H1 (cell line): ENCODE measurements at regions not wholly inside any gene's neighbourhood (a gene's known extent, or its start where the extent isn't known, plus 50 kb on each side); places are given as distances from the start of the nearest gene placed in this dataset.

Experiments
- CTCF ChIA-PET: fragments of 300-600 bp; sonication (Branson Sonifier 250); formaldehyde crosslinking; loops from one replicate; lab custom pipeline; 2021; ENCODE audit not compliant: partially characterized antibody; lab: Charles Lee
- POLR2A ChIA-PET: fragments of 300-600 bp; sonication (Branson Sonifier 250); formaldehyde crosslinking; loops from one replicate; lab custom pipeline; 2021; ENCODE audit warnings: inconsistent platforms; ENCODE audit not compliant: partially characterized antibody; lab: Charles Lee
- DNase-seq, 2 experiments: peaks; one replicate each; pipeline versions ENCODE4 v3.0.0 to v3.0.0-alpha.2; 2010 to 2022; ENCODE audit warnings: low spot score in 2 of 2, low read depth in 1 of 2, mixed read lengths in 1 of 2
- FAIRE-seq: peaks from 2 replicates; lab custom pipeline; 2011; peaks lifted over from hg19 to GRCh38; lab: Jason Lieb, UNC
- H2AFZ ChIP-seq: 2 replicates; pipeline ENCODE4 v1.8.1; 2012; ENCODE audit warnings: low read length, inconsistent platforms
- H2AK5ac ChIP-seq: 2 replicates; pipeline ENCODE4 v1.6.1; 2013; ENCODE audit warnings: low read depth, low read length
- H2BK120ac ChIP-seq: replicated peaks from 2 replicates; pipeline ENCODE3; 2013; ENCODE audit warnings: low read depth, low read length, inconsistent platforms
- H2BK12ac ChIP-seq: 2 replicates; pipeline ENCODE4 v1.6.1; 2013; ENCODE audit warnings: low read depth, low read length
- H2BK15ac ChIP-seq: 2 replicates; pipeline ENCODE4 v1.6.1; 2013; ENCODE audit warnings: low read length
- H2BK20ac ChIP-seq: 2 replicates; pipeline ENCODE4 v1.6.1; 2013; ENCODE audit warnings: low read length
- H2BK5ac ChIP-seq: 2 replicates; pipeline ENCODE4 v1.6.1; 2013; ENCODE audit warnings: low read depth, low read length
- H3K14ac ChIP-seq: 2 replicates; pipeline ENCODE4 v1.6.1; 2013; ENCODE audit warnings: inconsistent platforms; ENCODE audit not compliant: insufficient read length
- H3K18ac ChIP-seq: 2 replicates; pipeline ENCODE4 v1.6.1; 2013; ENCODE audit warnings: low read length; ENCODE audit errors: extremely low read depth
- H3K23ac ChIP-seq: 2 replicates; pipeline ENCODE4 v1.6.1; 2013; ENCODE audit warnings: inconsistent platforms; ENCODE audit not compliant: insufficient read length
- H3K23me2 ChIP-seq: 2 replicates; pipeline ENCODE4 v1.6.1; 2013; ENCODE audit warnings: low read depth, low read length
- H3K27ac ChIP-seq: 2 replicates; pipeline ENCODE4 v1.6.1; 2011; ENCODE audit warnings: low read depth, low read length, inconsistent platforms
- H3K27me3 ChIP-seq, 4 experiments: replicated peaks in 1 of 4; 1 replicate in 1 of 4; 2 replicates in 3 of 4; pipeline versions ENCODE4 v1.6.1 to v1.8.1; 2011 to 2013; ENCODE audit warnings: low read length in 3 of 4, mild to moderate bottlenecking in 3 of 4, inconsistent platforms in 2 of 4, mixed read lengths in 2 of 4, moderate library complexity in 1 of 4; ENCODE audit not compliant: control insufficient read depth in 3 of 4, insufficient read depth in 3 of 4; ENCODE audit errors: extremely low read depth in 1 of 4
- H3K36me3 ChIP-seq, 4 experiments: 2 replicates each; pipeline versions ENCODE4 v1.6.1 to v1.8.1; 2011 to 2013; ENCODE audit warnings: mild to moderate bottlenecking in 4 of 4, low read length in 3 of 4, moderate library complexity in 2 of 4, control low read depth in 1 of 4, inconsistent platforms in 1 of 4; ENCODE audit not compliant: insufficient read depth in 4 of 4, control insufficient read depth in 2 of 4
- H3K4ac ChIP-seq: replicated peaks from 2 replicates; pipeline ENCODE3; 2013; ENCODE audit warnings: low read length, low read depth, mixed read lengths, inconsistent platforms; ENCODE audit not compliant: insufficient read length
- H3K4me1 ChIP-seq, 4 experiments: replicated peaks in 1 of 4; 1 replicate in 1 of 4; 2 replicates in 3 of 4; pipeline versions ENCODE4 v1.6.1 to v1.8.1; 2011 to 2013; ENCODE audit warnings: low read length in 3 of 4, inconsistent platforms in 2 of 4, mixed read lengths in 1 of 4; ENCODE audit not compliant: insufficient read depth in 4 of 4, control insufficient read depth in 3 of 4
- H3K4me2 ChIP-seq, 2 experiments: 2 replicates each; pipeline versions ENCODE4 v1.6.1 to v1.8.1; 2011 to 2013; ENCODE audit warnings: low read depth in 2 of 2, low read length in 2 of 2, control low read depth in 1 of 2, inconsistent platforms in 1 of 2, mild to moderate bottlenecking in 1 of 2; ENCODE audit not compliant: insufficient read depth in 1 of 2
- H3K4me3 ChIP-seq, 4 experiments: fragments of 200-600, 300-600 bp in 1 of 4; sonication (generic), shearing (Covaris generic), sonication (Bioruptor Twin) in 1 of 4; 2 replicates each; pipeline versions ENCODE4 v1.5.1 to v1.8.1; 2011 to 2016; ENCODE audit warnings: low read length in 4 of 4, low read depth in 3 of 4, control low read depth in 2 of 4, inconsistent platforms in 2 of 4, mild to moderate bottlenecking in 2 of 4, mixed read lengths in 1 of 4, moderate library complexity in 1 of 4; ENCODE audit not compliant: insufficient read depth in 2 of 4; ENCODE audit errors: extremely low read depth in 1 of 4
- H3K56ac ChIP-seq: replicated peaks from 2 replicates; pipeline ENCODE3; 2013; ENCODE audit warnings: low read depth, mild to moderate bottlenecking, mixed read lengths, low read length, inconsistent platforms; ENCODE audit not compliant: insufficient read length
- H3K79me1 ChIP-seq: 2 replicates; pipeline ENCODE4 v1.6.1; 2013; ENCODE audit warnings: low read depth, low read length, control low read depth
- H3K79me2 ChIP-seq, 2 experiments: 2 replicates each; pipeline versions ENCODE4 v1.6.1 to v1.8.1; 2012 to 2013; ENCODE audit warnings: low read length in 2 of 2, mild to moderate bottlenecking in 2 of 2, inconsistent platforms in 1 of 2; ENCODE audit not compliant: insufficient read depth in 2 of 2, control insufficient read depth in 1 of 2
- H3K9ac ChIP-seq, 4 experiments: replicated peaks in 1 of 4; 1 replicate in 1 of 4; 2 replicates in 3 of 4; pipeline versions ENCODE4 v1.6.1 to v1.8.1; 2011 to 2013; ENCODE audit warnings: low read depth in 3 of 4, low read length in 3 of 4, control low read depth in 2 of 4, mild to moderate bottlenecking in 2 of 4, moderate library complexity in 2 of 4, inconsistent platforms in 1 of 4; ENCODE audit errors: extremely low read depth in 1 of 4
- H3K9me3 ChIP-seq, 2 experiments: 2 replicates each; pipeline versions ENCODE4 v1.6.1 to v1.8.1; 2012 to 2013; ENCODE audit warnings: mild to moderate bottlenecking in 2 of 2, moderate library complexity in 2 of 2, control low read depth in 1 of 2, inconsistent platforms in 1 of 2, low read depth in 1 of 2, low read length in 1 of 2, mixed read lengths in 1 of 2; ENCODE audit not compliant: insufficient read depth in 2 of 2
- H4K20me1 ChIP-seq, 2 experiments: replicated peaks in 1 of 2; 2 replicates each; pipeline versions ENCODE3 to v1.8.1; 2011 to 2013; ENCODE audit warnings: inconsistent platforms in 2 of 2, low read length in 2 of 2, mild to moderate bottlenecking in 1 of 2; ENCODE audit not compliant: insufficient read depth in 2 of 2, control insufficient read depth in 1 of 2
- H4K5ac ChIP-seq: 2 replicates; pipeline ENCODE4 v1.6.1; 2013; ENCODE audit warnings: low read length, low read depth, mixed read lengths, inconsistent platforms; ENCODE audit not compliant: insufficient read length
- H4K8ac ChIP-seq: 2 replicates; pipeline ENCODE4 v1.8.0; 2013; ENCODE audit warnings: mild to moderate bottlenecking, moderate library complexity, low read length, inconsistent platforms; ENCODE audit not compliant: insufficient read depth; ENCODE audit errors: extremely low read depth
- H4K91ac ChIP-seq: replicated peaks from 2 replicates; pipeline ENCODE3; 2013; ENCODE audit warnings: low read length, mixed read lengths, inconsistent platforms; ENCODE audit not compliant: insufficient read length
- JUN ChIP-seq: IDR thresholded peaks from 2 replicates; pipeline ENCODE4 v1.6.1; 2011; ENCODE audit warnings: low read depth, mild to moderate bottlenecking, improper control_type of control experiment, low read length
- SIN3A ChIP-seq, 2 experiments: IDR thresholded peaks in 1 of 2; conservative IDR thresholded peaks in 1 of 2; 2 replicates each; pipeline ENCODE4 v1.6.1; 2011 to 2012; ENCODE audit warnings: low read length in 2 of 2, improper control_type of control experiment in 1 of 2, low read depth in 1 of 2, mild to moderate bottlenecking in 1 of 2
- SIRT6 ChIP-seq: IDR thresholded peaks from one replicate; pipeline ENCODE4 v1.7.1; 2012; ENCODE audit warnings: low read length, inconsistent platforms
- SP4 ChIP-seq: IDR thresholded peaks from 2 replicates; pipeline ENCODE4 v1.6.1; 2012; ENCODE audit warnings: low read length, inconsistent platforms
- TAF1 ChIP-seq: IDR thresholded peaks from 2 replicates; pipeline ENCODE4 v1.6.1; 2011; ENCODE audit warnings: mild to moderate bottlenecking, low read depth, low read length
- TCF12 ChIP-seq: IDR thresholded peaks from 2 replicates; pipeline ENCODE4 v1.6.1; 2011; ENCODE audit warnings: low read depth, mild to moderate bottlenecking, low read length
- WGBS, 2 experiments: shearing (Covaris generic) in 1 of 2; methylation state at CpG; one replicate each; pipeline versions ENCODE4 v1.1.6 to v1.1.7; 2013 to 2015; ENCODE audit warnings: low lambda C conversion rate in 2 of 2, mixed read lengths in 2 of 2, inconsistent platforms in 1 of 2, low coverage in 1 of 2, missing lambda C conversion rate in 1 of 2; ENCODE audit not compliant: insufficient replicate concordance in 2 of 2, insufficient coverage in 1 of 2, insufficient read length in 1 of 2; ENCODE audit errors: extremely low coverage in 1 of 2, missing lambda C conversion rate in 1 of 2; 5-methylcytosine and 5-hydroxymethylcytosine counted together

DNA sequence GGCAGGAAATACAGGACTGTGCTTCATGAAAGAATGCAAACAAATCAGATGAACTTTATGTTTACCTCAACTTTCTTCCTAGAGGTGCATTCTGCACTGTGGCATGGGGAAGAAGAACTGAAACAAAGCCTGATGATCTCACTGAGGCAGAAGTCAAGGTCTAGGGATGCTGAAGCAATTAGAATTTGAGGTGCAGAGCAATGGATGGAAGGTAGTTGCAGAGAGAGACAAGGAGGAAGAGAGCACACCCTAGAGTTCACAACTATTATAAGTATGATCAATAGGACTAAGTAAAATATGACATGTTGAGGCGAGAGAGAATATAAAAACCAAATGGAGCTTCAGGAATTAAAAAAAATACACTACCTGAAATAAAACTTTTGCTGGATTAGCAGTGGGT, 420.1 kb downstream of the EDEM1 start:
- H3K36me3 ChIP-seq, result no peaks in the 10 kb centered on the region
- no peak overlapping the region for H2AFZ ChIP-seq
- POLR2A ChIA-PET, result no interaction called here
- CTCF ChIA-PET, result interaction anchor here (0.6 to 0.9 kb wide), 2 partner anchors 8 to 19 kb away, joined by 3 read pairs; no protein-coding TSS in a partner anchor
- no peak overlapping the region for H3K18ac ChIP-seq
- WGBS, 2 experiments, result 75% methylated on average over 1 of the region's 1 CpG; no CpG with 5 or more reads in 1 of the 2 experiments
- H3K56ac ChIP-seq, result no peak overlapping the region
- no peak for DNase-seq
- H3K79me2 ChIP-seq, result no peaks in the 10 kb centered on the region
- no peak overlapping the region for H4K5ac ChIP-seq
- no peak overlapping the region for H3K4ac ChIP-seq
- H4K8ac ChIP-seq, result no peak overlapping the region
- no peak overlapping the region for H4K91ac ChIP-seq
- H3K27me3 ChIP-seq, result no peaks in the 10 kb centered on the region
- no peak overlapping the region for H2BK120ac ChIP-seq
- no peaks in the 10 kb centered on the region for H4K20me1 ChIP-seq
- no peak overlapping the region for H3K4me3 ChIP-seq
- no peak for FAIRE-seq
- H2BK20ac ChIP-seq, result no peak overlapping the region
- no peak overlapping the region for H2BK5ac ChIP-seq
- no peaks in the 10 kb centered on the region for H3K79me1 ChIP-seq
- no peak overlapping the region for H2BK15ac ChIP-seq
- no peaks in the 10 kb centered on the region for H3K4me1 ChIP-seq
- no peak overlapping the region for H3K4me2 ChIP-seq
- no peaks in the 10 kb centered on the region for H3K9me3 ChIP-seq
- H3K27ac ChIP-seq, result no peak overlapping the region
- H3K9ac ChIP-seq, result no peak overlapping the region
- H2AK5ac ChIP-seq, result no peak overlapping the region
- no peak overlapping the region for H2BK12ac ChIP-seq
- TF ChIP-seq TAF1, result no peak
- no peak for TF ChIP-seq SIN3A (conservative IDR thresholded peaks at IDR 0.05 in 1 of 2, IDR thresholded peaks at IDR 0.05 in 1 of 2; ENCODE audit: low read depth in 1 of 2, low read length in 2 of 2)
- TF ChIP-seq SIRT6, result no peak
- no peak for TF ChIP-seq TCF12
- TF ChIP-seq JUN, result no peak
- no peak for TF ChIP-seq SP4
- H3K23me2 ChIP-seq, result no peaks in the 10 kb centered on the region
- H3K23ac ChIP-seq, result no peak overlapping the region
- no peak overlapping the region for H3K14ac ChIP-seq
